NB4 (cell line): ENCODE measurements at regions not wholly inside any gene's neighbourhood (a gene's known extent, or its start where the extent isn't known, plus 50 kb on each side); places are given as distances from the start of the nearest gene placed in this dataset.
"Not testable (repeated sequence)": the region's sequence is repeated elsewhere in the genome, so short reads cannot be mapped to it uniquely, and the experiment has no call there.

Source experiments
- DNase-seq: peaks from one replicate; pipeline ENCODE4 v3.0.0; 2010; ENCODE audit warnings: low read depth
- H3K4me3 ChIP-seq: one replicate; pipeline ENCODE4 v1.5.1; 2011; ENCODE audit warnings: mild to moderate bottlenecking, low read depth, low read length, moderate library complexity
- MYC ChIP-seq: IDR thresholded peaks from 2 replicates; pipeline ENCODE4 v1.6.1; 2011; ENCODE audit warnings: low read depth, low read length
- POLR2A ChIP-seq: IDR thresholded peaks from 2 replicates; pipeline ENCODE4 v1.6.1; 2011; ENCODE audit warnings: mild to moderate bottlenecking; ENCODE audit not compliant: insufficient read length; ENCODE audit errors: extremely low read depth
- TF ChIP-seq, protein P1 (sequence below): IDR thresholded peaks from 2 replicates; pipeline ENCODE4 v1.6.1; 2011; ENCODE audit warnings: low read depth, low read length
- TF ChIP-seq, protein P2 (sequence below): IDR thresholded peaks from one replicate; pipeline ENCODE4 v1.5.1; 2012; ENCODE audit warnings: low read depth, low read length

DNA sequence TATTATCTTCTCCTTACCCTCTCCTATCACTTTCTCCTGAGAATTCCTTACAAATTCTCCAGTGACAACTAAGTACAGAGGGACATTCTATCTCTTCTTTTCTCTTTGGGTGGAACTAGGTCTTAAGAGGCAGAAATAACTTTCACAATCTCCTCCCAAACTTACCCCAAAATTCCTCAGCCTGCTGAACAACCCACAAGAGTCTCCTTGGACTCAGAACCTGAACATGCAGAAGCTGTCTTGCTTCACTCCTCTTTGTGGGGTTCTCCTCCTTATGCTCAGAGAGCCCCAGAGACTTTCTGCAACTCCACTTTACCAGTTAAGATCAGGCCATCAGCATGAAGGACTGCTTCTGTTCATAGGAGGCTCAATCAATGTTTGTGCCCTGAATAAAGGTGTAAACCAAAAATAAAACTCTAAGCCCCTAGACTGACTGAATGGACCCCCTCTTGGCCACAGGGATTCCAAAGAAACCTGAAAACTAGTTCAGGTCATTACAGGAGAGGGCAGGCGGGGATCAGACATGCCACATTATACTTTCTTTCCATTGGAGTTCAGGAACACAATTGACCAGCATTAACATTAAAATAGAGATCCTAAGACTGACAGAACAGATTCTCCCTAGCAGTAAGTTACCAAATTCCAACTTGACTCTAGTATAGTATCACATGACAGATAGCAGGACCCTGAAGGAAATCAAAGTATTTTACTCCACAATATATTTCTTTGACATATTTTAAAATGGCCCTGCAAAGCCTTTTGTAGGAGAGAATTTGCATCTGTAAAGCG lies 179.7 kb upstream of the FBXL17 start:
- H3K4me3 ChIP-seq = no peak overlapping the region
- DNase-seq = no peak
- TF ChIP-seq, protein P1, sequence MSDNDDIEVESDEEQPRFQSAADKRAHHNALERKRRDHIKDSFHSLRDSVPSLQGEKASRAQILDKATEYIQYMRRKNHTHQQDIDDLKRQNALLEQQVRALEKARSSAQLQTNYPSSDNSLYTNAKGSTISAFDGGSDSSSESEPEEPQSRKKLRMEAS = no peak
- TF ChIP-seq, protein P2, sequence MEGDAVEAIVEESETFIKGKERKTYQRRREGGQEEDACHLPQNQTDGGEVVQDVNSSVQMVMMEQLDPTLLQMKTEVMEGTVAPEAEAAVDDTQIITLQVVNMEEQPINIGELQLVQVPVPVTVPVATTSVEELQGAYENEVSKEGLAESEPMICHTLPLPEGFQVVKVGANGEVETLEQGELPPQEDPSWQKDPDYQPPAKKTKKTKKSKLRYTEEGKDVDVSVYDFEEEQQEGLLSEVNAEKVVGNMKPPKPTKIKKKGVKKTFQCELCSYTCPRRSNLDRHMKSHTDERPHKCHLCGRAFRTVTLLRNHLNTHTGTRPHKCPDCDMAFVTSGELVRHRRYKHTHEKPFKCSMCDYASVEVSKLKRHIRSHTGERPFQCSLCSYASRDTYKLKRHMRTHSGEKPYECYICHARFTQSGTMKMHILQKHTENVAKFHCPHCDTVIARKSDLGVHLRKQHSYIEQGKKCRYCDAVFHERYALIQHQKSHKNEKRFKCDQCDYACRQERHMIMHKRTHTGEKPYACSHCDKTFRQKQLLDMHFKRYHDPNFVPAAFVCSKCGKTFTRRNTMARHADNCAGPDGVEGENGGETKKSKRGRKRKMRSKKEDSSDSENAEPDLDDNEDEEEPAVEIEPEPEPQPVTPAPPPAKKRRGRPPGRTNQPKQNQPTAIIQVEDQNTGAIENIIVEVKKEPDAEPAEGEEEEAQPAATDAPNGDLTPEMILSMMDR = no peak
- TF ChIP-seq MYC = no peak

DNA sequence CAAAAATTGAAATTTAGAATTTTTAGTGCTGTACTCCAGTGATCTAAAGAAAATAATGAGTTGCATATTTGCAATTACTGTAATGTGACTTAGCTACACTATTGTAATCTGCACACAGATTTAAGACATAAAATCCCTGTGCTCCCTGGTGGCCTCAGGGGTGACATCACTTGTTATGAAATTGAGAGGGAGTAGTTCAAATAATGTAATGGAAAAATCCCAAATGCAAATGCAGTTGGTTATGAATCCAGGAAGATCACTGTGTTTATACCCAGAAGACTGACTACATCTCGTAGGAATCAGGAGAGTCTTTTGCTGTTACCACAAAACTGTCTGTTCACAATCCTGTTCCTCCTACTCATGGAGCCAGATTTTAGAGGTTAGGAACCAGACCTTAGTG lies 178.7 kb upstream of the FBXL17 start:
- no peak for DNase-seq

DNA sequence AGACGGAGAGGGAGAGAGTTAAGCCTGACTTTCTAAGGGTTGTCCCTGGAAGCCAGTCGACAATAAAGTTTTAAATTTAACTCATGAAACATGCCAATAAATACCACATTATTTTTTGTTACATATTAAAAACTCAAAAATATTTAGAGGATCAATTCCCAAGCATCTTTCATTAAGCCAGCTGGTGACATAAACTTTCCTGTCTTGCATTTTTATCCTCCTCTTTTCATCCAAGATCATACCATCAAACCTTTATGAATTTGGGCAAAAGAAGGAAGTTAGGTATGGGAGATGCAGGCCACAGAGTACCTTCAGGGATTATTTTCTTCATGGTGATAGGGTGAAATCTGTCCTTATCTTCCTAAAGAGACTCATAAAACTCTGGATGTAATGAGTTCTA lies 178.3 kb upstream of the FBXL17 start:
- H3K4me3 ChIP-seq = no peak overlapping the region
- no peak for TF ChIP-seq POLR2A
- TF ChIP-seq, protein P2 = no peak
- TF ChIP-seq MYC = no peak
- DNase-seq = no peak

More for the DNA sequence above, 178.7 kb upstream of the FBXL17 start:
- TF ChIP-seq, protein P2 = no peak
- TF ChIP-seq, protein P1 = no peak
- TF ChIP-seq MYC = no peak
- TF ChIP-seq POLR2A = no peak
- H3K4me3 ChIP-seq = no peak overlapping the region

DNA sequence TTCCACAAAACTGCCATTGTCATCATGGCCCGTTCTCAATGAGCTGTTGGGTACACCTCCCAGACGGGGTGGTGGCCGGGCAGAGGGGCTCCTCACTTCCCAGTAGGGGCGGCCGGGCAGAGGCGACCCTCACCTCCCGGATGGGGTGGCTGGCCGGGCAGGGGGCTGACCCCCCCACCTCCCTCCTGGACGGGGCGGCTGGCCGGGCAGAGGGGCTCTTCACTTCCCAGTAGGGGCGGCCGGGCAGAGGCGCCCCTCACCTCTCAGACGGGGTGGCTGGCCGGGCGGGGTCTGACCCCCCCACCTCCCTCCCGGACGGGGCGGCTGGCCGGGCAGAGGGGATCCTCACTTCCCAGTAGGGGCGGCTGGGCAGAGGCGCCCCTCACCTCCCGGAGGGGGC lies 176.9 kb upstream of the FBXL17 start:
- DNase-seq, H3K4me3 ChIP-seq: not testable (repeated sequence)

DNA sequence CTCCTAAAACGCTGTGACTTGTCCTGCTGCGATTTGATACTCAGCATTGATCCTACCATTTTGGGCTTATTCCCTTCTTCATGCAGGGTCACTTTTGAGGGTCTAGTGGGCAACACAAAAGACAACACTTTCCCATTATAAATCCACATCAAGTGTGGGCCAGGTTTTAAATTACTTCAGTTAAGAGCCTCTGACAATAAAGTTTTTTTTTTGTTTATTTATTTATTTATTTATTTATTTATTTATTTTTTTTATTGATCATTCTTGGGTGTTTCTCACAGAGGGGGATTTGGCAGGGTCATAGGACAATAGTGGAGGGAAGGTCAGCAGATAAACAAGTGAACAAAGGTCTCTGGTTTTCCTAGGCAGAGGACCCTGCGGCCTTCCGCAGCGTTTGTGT lies 176.2 kb upstream of the FBXL17 start:
- H3K4me3 ChIP-seq, DNase-seq: not testable (repeated sequence)

DNA sequence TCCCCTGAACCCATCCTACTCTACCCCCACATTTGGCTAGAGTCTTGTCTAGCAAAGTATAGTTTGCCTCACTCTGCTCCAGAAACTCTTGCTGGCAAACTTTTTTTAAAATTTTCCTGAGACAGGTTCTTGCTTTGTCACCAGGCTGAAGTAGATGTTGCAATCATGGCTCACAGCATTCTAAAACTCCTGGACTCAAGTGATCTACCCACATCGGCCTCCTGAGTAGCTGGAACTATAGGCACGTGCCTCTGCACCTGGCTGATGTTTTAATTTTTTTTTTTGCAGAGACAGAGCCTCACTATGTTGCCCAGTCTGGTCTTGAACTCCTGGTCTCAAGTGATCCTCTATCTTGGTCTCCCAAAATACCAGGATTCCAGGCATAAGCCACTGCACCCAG lies 175.8 kb upstream of the FBXL17 start:
- no peak for DNase-seq
- no peak for TF ChIP-seq POLR2A
- TF ChIP-seq MYC = no peak
- TF ChIP-seq, protein P1 = no peak
- TF ChIP-seq, protein P2 = no peak
- H3K4me3 ChIP-seq = no peak overlapping the region

DNA sequence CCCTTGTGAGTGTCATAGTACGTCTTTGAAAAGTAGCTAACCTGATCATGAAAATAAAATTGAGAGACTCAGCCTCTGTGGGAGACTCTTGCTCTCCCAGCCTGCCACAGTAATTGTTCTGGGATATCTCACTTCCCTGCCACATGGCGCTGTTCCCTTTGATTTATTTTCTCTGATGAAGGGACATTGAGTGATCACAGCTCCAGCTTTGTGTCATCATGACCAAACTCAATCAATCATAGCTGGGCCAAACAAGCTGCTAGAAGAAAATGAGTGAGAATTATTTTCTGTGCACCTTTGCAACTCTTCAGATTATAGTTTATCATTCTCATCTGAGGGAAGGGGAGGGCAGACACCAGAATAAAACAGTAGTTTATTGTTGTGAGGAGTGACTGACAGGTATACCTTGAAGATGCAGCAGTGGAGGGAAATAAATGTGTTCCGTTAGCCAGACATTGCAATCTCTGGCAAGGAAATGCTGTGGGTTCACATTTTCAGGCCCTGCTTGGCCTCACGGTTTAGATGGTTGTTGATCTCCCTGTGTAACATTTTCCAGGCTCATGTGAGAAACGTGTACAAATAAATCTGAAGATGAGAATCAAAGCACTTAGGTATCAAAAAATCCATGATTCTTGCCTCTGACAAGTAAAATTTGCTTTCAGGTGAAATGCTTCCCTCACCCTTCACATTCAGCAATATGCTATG lies 174.7 kb upstream of the FBXL17 start:
- no peak overlapping the region for H3K4me3 ChIP-seq
- no peak for TF ChIP-seq POLR2A
- TF ChIP-seq, protein P2 = no peak
- no peak for TF ChIP-seq MYC
- TF ChIP-seq, protein P1 = no peak
- no peak for DNase-seq
